Endothelial cell of umbilical vein (primary cell): ENCODE measurements at regions not wholly inside any gene's neighbourhood (a gene's known extent, or its start where the extent isn't known, plus 50 kb on each side); places are given as distances from the start of the nearest gene placed in this dataset.

Source experiments
- BruUV-seq: library from RNA; stranded (reverse); fragments of 400-500 nt; replicated peaks from 2 replicates; lab custom pipeline; 2021; lab: Mats Ljungman, UMichigan
- CTCF ChIA-PET: fragments of 300-600, 350-600 bp; sonication (Branson Sonifier 250); formaldehyde crosslinking; loops from one replicate; lab custom pipeline; 2021; ENCODE audit warnings: antibody characterized with exemption, inconsistent platforms; lab: Charles Lee
- POLR2A ChIA-PET: fragments of 300-600, 350-600 bp; sonication (Branson Sonifier 250); formaldehyde crosslinking; loops from one replicate; lab custom pipeline; 2021; ENCODE audit warnings: antibody characterized with exemption, inconsistent platforms; lab: Charles Lee
- DNase-seq: peaks from one replicate; pipeline ENCODE4 v3.0.0-alpha.2; 2011; ENCODE audit warnings: low read depth, low spot score
- FAIRE-seq: peaks from 2 replicates; lab custom pipeline; 2011; peaks lifted over from hg19 to GRCh38; lab: Jason Lieb, UNC
- H2AFZ ChIP-seq: 2 replicates; pipeline ENCODE4 v1.6.0; 2012; ENCODE audit warnings: low read depth, low read length, control low read depth, inconsistent platforms
- H3K27ac ChIP-seq: 2 replicates; pipeline ENCODE4 v1.5.1; 2011; ENCODE audit warnings: low read depth, mild to moderate bottlenecking, control low read depth, low read length, moderate library complexity; ENCODE audit not compliant: insufficient read depth
- H3K27me3 ChIP-seq, 2 experiments: 2 replicates each; pipeline versions ENCODE4 v1.6.0 to v1.6.1; 2011; ENCODE audit warnings: low read length in 2 of 2, mixed read lengths in 1 of 2; ENCODE audit not compliant: control insufficient read depth in 2 of 2, insufficient read depth in 2 of 2
- H3K36me3 ChIP-seq, 2 experiments: 2 replicates in 1 of 2; 3 replicates in 1 of 2; pipeline ENCODE4 v1.5.1; 2011; ENCODE audit warnings: low read length in 2 of 2, mild to moderate bottlenecking in 1 of 2, moderate library complexity in 1 of 2; ENCODE audit not compliant: control insufficient read depth in 2 of 2, insufficient read depth in 2 of 2; ENCODE audit errors: extremely low read depth in 1 of 2
- H3K4me1 ChIP-seq: 3 replicates; pipeline ENCODE4 v1.5.1; 2011; ENCODE audit warnings: mild to moderate bottlenecking, low read length; ENCODE audit not compliant: control insufficient read depth, insufficient read depth; ENCODE audit errors: extremely low read depth
- H3K4me2 ChIP-seq: 2 replicates; pipeline ENCODE4 v1.6.1; 2011; ENCODE audit warnings: low read length, control low read depth, mixed read lengths; ENCODE audit not compliant: insufficient read depth
- H3K4me3 ChIP-seq, 3 experiments: fragments of 200-600 bp in 1 of 3; sonication (generic), shearing (Covaris generic) in 1 of 3; replicated peaks in 1 of 3; 2 replicates each; pipeline ENCODE4 v1.5.1; 2011 to 2016; ENCODE audit warnings: control low read depth in 3 of 3, low read length in 3 of 3, mild to moderate bottlenecking in 2 of 3, inconsistent platforms in 1 of 3, low read depth in 1 of 3, moderate library complexity in 1 of 3; ENCODE audit not compliant: insufficient read depth in 1 of 3
- H3K79me2 ChIP-seq: 2 replicates; pipeline ENCODE4 v1.6.0; 2012; ENCODE audit warnings: low read length, inconsistent platforms; ENCODE audit not compliant: control insufficient read depth, insufficient read depth
- H3K9ac ChIP-seq: replicated peaks from 2 replicates; pipeline ENCODE3; 2011; ENCODE audit warnings: low read length, control low read depth; ENCODE audit not compliant: insufficient read depth; ENCODE audit errors: extremely low read depth
- H3K9me1 ChIP-seq: replicated peaks from 3 replicates; pipeline ENCODE4 v1.6.0; 2011; ENCODE audit warnings: mild to moderate bottlenecking, low read length; ENCODE audit not compliant: control insufficient read depth, insufficient read depth; ENCODE audit errors: extremely low read depth
- H3K9me3 ChIP-seq: replicated peaks from 2 replicates; pipeline ENCODE4 v1.5.1; 2012; ENCODE audit warnings: low read length, inconsistent platforms; ENCODE audit not compliant: control insufficient read depth, insufficient read depth
- H4K20me1 ChIP-seq: replicated peaks from 2 replicates; pipeline ENCODE3; 2011; ENCODE audit warnings: mild to moderate bottlenecking, low read length; ENCODE audit not compliant: control insufficient read depth, insufficient read depth; ENCODE audit errors: extremely low read depth
- CTCF ChIP-seq, 2 donors: IDR thresholded peaks; 1 replicate in 1 of 2; 2 replicates in 1 of 2; pipeline ENCODE4 v1.5.1; 2011; ENCODE audit warnings: low read length in 2 of 2, mild to moderate bottlenecking in 2 of 2, moderate library complexity in 2 of 2, control low read depth in 1 of 2, inconsistent platforms in 1 of 2, low read depth in 1 of 2; ENCODE audit not compliant: insufficient read depth in 1 of 2; ENCODE audit errors: extremely low read depth in 1 of 2
- EZH2 ChIP-seq: IDR thresholded peaks from 2 replicates; pipeline ENCODE4 v1.6.1; 2012; ENCODE audit warnings: borderline replicate concordance, low read depth, mild to moderate bottlenecking, moderate library complexity, low read length, inconsistent platforms; ENCODE audit not compliant: severe bottlenecking
- FOS ChIP-seq: IDR thresholded peaks from 2 replicates; pipeline ENCODE4 v1.6.1; 2011; ENCODE audit warnings: mild to moderate bottlenecking, low read length, moderate library complexity, borderline replicate concordance; ENCODE audit not compliant: insufficient read depth
- GATA2 ChIP-seq: IDR thresholded peaks from 2 replicates; pipeline ENCODE4 v1.7.0; 2011; ENCODE audit warnings: low read depth, mild to moderate bottlenecking, moderate library complexity, mixed read lengths, low read length; ENCODE audit not compliant: insufficient read length, insufficient read depth
- JUN ChIP-seq: IDR thresholded peaks from 2 replicates; pipeline ENCODE4 v1.6.1; 2011; ENCODE audit warnings: borderline replicate concordance, low read depth; ENCODE audit not compliant: insufficient read length, insufficient read depth
- MAX ChIP-seq: IDR thresholded peaks from 2 replicates; pipeline ENCODE4 v1.6.1; 2011; ENCODE audit not compliant: insufficient read depth, insufficient read length
- MYC ChIP-seq: IDR thresholded peaks from one replicate; pipeline ENCODE4 v1.6.1; 2011; ENCODE audit warnings: mild to moderate bottlenecking, low read depth, low read length
- POLR2A ChIP-seq: IDR thresholded peaks from 2 replicates; pipeline ENCODE4 v1.6.1; 2012; ENCODE audit warnings: low read depth, mild to moderate bottlenecking, control low read depth, low read length
- POLR2AphosphoS5 ChIP-seq: IDR thresholded peaks from 2 replicates; pipeline ENCODE4 v1.6.1; 2012; ENCODE audit warnings: low read depth, mild to moderate bottlenecking, control low read depth, low read length, moderate library complexity; ENCODE audit not compliant: insufficient read depth
- dilution Hi-C: fragments of 300-500 bp; cut with MboI; formaldehyde crosslinking; loops from one replicate; pipeline ENCODE4 v1.15.0; 2019; ENCODE audit warnings: low sequenced_read_pairs; ENCODE audit not compliant: extremely low pct_ligation_motif_present
- intact Hi-C: fragments of 100-400 bp; cut with micrococcal nuclease; formaldehyde crosslinking; loops from one replicate; pipeline ENCODE4 v1.10.0; 2022

- POLR2A ChIA-PET = no interaction called here
- intact Hi-C loops = no loop called here
- no peak for FAIRE-seq
Observed at GRCh38 chr2:122515731-122516290, 760.4 kb downstream of the TSN start.

More at GRCh38 chr2:122515731-122516290, 760.4 kb downstream of the TSN start:
- peaks cover 3% of the 10 kb centered on the region for H3K9me3 ChIP-seq
- no peaks in the 10 kb centered on the region for H3K79me2 ChIP-seq
- H4K20me1 ChIP-seq = no peaks in the 10 kb centered on the region
- H3K36me3 ChIP-seq = no peaks in the 10 kb centered on the region
- TF ChIP-seq CTCF (IDR thresholded peaks at IDR 0.05; ENCODE audit: extremely low read depth in 1 of 2, insufficient read depth in 1 of 2, low read depth in 1 of 2, low read length in 2 of 2) = no peak
- no peak for TF ChIP-seq POLR2AphosphoS5
- TF ChIP-seq MAX = no peak
- TF ChIP-seq FOS = no peak
- TF ChIP-seq EZH2 = no peak
- no peak for TF ChIP-seq GATA2
- no peak for TF ChIP-seq JUN
- no peak for TF ChIP-seq POLR2A
- no peak for TF ChIP-seq MYC
- H3K4me2 ChIP-seq = no peak overlapping the region
- dilution Hi-C loops = no loop called here
- H2AFZ ChIP-seq = no peak overlapping the region
- H3K4me3 ChIP-seq = no peak overlapping the region
- H3K9me1 ChIP-seq = no peaks in the 10 kb centered on the region
- no TSS peak for BruUV-seq
- no peak for DNase-seq
- no peak overlapping the region for H3K27ac ChIP-seq
- no peaks in the 10 kb centered on the region for H3K27me3 ChIP-seq
- CTCF ChIA-PET = no interaction called here
- H3K4me1 ChIP-seq = no peaks in the 10 kb centered on the region
- H3K9ac ChIP-seq = no peak overlapping the region
